ENCODE measurements at regions not wholly inside any gene's neighbourhood (a gene's known extent, or its start where the extent isn't known, plus 50 kb on each side); places are given as distances from the start of the nearest gene placed in this dataset.
"Not testable (repeated sequence)": the region's sequence is repeated elsewhere in the genome, so short reads cannot be mapped to it uniquely, and the experiment has no call there.

DNA sequence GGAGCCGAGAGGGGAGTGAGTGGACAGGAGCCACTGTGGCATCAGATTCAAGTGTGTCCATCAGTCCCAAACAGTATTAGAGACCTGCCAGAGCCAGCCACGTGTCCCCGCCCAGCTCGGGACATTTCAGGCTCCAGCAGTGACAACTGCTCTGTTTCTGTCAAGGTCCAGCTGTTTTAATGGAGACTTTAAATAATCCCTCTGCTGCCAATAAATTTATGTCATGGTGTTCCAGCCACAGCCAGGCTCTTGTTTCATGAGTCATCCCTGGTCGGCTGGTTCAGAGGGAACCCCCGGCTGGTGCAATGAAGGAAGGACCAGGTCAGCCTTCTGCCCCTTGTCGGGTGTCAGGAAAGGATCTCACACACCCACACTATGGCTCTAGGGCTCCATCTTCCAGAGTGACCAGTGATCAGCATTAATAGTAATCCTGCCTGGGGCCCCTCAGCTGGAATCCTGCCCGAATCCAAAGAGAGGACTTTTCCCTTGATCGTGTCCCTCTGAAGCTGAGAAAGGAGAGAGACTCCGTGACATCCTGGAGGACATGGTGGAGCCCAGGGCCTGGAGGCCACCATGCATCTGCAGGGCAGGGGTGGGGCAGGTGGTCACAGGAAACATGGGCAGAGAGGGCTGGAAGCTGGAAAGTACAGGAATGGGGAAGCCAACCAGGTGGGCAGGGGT, 197.3 kb downstream of the MATN1 start:
- DNase-seq: no peak

- DNase-seq: no peak
Measured at GRCh38 chr1:30525631-30525970, 197.8 kb downstream of the MATN1 start.

GRCh38 chr1:30524840-30525617, 198.4 kb downstream of the MATN1 start:
- no peak for DNase-seq

DNA sequence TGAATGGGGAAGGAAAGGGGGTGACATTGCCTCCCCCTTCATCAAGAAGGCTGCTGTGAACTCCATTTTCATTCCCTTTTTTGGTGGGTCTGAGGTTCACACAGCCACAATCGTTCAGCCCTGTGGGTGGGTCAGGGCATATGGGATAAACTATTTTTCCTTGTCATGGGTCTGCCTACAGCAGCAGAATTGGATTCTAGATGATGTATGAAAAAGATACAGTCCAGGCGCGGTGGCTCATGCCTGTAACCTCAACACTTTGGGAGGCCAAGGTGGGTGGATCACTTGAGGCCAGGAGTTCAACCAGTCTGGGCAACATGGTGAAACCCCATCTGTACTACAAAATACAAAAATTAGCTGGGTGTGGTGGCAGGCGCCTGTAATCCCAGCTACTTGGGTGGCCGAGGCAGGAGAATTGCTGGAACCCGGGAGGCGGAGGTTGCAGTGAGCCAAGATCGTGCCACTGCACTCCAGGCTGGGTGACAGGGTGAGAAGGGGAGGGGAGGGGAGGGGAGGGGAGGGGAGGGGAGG, 199.3 kb downstream of the MATN1 start:
- not testable (repeated sequence) for DNase-seq

GRCh38 chr1:30523055-30524020, 200.0 kb downstream of the MATN1 start:
- DNase-seq: no peak

DNA sequence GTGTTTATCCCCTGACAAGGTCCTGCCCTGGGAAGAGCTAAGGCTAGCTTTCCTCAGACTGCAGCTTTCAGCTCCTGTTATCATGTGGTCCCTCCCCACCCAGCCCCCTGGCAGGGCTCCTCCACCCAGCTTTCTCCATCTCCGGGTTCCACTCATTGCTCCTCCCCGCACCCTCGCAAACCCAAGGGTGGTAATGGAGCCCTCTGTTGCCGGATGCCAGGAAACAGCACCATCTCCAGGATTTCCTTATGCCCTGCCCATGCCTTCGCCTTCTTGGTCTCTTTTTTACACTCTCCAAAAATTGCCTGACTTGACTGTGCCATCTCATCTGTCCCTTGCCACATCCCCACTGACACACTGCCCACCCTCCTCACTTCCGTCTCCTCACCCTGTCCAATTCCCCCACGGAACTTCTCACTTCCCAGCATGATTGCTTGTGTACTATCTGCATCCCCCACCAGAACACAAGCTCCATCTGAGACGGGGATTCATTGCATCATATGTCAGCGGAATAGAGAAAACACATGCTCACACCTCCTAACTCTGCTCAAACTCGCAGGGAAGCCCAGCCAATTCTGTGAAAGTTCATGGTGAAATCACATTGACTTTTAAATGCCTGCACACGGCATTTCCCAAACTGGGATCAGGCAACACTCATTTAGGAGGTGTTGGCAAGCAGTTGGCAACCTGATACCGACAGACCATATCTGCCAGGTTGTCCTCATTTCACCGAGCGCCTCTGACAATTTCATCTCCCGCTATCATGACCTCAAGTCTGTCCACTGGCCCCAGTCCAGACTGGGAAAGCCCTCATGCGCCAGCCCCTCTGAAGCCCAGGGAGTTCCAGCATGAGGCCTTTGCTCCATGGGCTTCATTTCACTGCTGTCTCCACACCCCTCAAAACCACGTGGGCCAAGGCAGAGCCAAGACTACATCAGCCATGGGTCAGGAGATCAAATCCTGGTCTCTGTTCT, 201.1 kb downstream of the MATN1 start:
- no peak for DNase-seq

DNA sequence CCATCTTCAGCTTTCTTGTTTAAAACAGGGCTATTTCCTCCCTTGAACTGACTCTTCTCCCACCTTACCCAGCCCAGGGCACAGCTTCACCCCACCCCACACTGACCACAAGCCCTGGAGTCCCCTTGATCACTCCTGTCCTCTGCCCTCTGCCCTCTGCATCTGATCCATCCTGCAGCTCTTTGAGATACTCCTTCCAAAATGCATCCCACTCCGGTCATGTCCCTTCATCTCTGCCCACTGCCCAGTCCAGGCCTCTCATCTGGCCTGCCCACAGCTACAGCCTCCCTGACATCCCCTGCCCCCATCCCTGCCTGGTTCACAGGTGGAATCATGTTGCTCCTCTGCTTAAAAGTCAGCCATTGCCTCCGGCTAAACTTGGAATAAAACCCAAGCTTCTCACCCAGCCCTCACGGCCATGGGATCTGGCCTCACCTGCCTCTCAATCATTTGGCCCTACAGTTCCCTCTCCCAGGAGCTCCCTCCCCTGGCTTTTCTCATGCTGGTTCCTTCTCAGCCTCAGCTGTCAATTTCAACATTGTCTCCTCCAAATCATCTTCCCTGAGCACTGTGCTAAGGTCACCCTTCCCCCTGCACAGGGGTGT, 202.0 kb downstream of the MATN1 start:
- no peak for DNase-seq

- DNase-seq: no peak
Measured at GRCh38 chr1:30520476-30520875, 202.9 kb downstream of the MATN1 start.

DNA sequence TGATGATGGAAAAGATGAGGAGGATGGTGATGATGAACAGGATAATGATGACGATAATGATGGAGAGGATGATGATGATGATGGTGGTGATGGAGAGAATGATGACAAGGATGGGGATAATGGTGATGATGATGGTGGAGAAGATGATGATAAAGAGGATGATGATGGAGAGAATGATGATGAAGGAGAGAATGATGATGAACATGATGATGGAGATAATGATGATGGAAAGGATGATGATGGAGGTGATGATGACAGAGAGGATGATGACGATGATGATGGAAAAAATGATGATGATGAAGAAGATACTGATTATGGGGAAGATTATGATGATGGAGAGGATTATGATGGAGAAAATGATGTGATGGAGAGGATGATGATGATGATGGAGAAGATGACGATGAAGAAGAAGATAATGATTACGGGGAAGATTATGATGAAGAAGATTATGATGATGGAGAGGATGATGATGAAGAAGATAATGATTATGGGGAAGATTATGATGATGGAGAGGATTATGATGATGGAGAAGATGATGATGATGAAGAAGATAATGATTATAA, 204.1 kb downstream of the MATN1 start:
- DNase-seq: no peak

GRCh38 chr1:30518696-30519095, 204.7 kb downstream of the MATN1 start:
- DNase-seq: no peak

DNA sequence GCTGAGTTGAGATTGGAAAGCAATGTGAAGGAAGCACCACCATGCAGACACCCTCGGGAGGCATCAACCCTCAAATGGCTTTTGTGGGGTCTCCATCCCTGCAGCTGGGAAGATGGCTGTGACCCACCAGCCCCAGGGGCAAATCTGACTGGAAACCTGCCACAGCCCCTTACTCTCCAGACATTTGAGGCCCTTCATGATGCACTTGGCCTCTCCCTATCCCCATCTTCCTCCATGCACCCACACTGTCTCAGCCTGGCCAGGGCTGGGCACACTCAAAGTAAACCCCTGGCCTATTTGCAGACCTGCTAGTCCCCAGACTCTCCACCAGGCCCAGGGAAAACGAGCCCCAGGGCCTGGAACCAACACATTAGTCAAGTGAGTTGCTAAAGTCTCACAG, 205.2 kb downstream of the MATN1 start:
- no peak for DNase-seq

DNA sequence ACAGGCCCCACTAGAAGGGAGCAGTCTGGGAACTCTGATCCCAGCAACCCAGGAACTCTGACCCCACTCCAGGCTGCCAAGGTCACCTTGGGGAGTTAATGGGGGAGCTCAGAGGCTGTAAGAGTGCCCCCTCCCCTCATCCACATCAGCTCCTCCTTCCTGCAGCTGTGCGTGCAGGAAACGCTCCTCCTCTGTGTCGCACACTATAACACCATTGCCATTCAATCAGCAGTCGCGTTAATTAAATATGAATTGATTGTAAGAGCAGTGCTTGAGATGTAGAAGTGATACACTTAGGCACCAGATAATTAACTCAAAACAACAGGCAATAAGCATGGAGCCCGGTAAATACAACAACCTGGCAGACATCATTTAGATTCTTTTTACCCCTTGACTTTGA, 205.7 kb downstream of the MATN1 start:
- DNase-seq: not testable (repeated sequence)

- not testable (repeated sequence) for DNase-seq
Measured at GRCh38 chr1:30517241-30517640, 206.1 kb downstream of the MATN1 start.

GRCh38 chr1:30516485-30516858, 206.9 kb downstream of the MATN1 start:
- DNase-seq: no peak

DNA sequence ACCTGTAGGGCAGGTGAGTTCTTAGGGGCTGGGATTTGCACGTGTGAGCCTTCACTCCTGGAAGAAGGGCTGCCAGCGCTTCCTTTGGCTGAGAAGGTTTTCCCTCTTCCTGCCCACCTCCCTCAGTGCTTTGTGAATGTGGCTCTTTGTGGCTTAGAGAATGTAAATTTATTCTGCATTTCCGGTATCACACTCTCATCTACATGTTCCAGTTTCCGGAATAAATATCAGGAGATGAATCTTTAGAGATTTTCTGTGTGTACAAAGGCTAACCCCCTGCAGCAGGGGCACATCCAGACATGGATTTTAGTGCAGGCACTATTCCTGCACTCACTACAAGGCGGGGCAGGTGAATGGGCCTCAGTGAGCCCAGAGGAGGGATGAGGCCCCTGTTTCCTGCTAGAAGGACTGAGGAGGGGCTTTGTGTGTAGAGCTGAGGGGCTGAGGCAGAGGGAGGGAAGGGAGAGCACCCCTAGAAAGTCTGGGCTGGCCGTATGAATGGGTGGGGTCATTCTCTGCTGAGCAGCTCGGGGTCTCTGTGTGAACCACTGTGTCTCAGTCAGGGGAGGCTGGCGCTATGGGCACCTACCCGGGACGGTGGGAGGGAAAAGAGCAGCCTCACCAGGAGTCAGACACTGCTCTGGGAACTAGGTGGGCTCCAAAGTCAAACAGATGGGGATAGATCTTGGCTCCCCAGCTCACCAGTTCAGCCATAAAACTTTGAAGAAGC, 207.5 kb downstream of the MATN1 start:
- no peak for DNase-seq

GRCh38 chr1:30514945-30515344, 208.4 kb downstream of the MATN1 start:
- no peak for DNase-seq

DNA sequence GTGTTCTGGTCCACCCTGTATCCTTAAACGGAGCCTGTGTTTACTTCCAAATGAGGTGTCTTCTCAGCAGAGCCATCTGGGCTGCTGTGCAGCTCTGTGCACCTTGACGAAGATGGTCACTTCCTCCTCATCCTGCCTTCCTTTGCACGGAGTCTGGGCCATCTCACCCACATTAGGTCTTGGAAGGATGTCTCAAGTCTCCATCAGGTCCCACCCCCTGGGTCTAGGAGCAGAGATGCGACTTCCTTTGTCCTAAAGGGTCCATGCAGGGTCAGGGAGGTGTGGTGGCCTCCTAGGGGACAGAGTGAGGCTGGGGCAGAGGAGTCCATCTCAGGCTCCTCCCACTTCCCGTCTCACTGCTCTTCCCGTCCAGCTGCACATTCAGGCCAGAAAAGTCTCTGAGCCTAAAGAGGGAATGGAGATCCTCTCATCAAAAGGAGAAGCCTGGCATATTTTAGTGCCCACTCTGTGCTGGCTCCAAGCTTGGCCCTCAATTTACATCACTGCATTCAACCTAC, 209.2 kb downstream of the MATN1 start:
- DNase-seq: no peak

DNA sequence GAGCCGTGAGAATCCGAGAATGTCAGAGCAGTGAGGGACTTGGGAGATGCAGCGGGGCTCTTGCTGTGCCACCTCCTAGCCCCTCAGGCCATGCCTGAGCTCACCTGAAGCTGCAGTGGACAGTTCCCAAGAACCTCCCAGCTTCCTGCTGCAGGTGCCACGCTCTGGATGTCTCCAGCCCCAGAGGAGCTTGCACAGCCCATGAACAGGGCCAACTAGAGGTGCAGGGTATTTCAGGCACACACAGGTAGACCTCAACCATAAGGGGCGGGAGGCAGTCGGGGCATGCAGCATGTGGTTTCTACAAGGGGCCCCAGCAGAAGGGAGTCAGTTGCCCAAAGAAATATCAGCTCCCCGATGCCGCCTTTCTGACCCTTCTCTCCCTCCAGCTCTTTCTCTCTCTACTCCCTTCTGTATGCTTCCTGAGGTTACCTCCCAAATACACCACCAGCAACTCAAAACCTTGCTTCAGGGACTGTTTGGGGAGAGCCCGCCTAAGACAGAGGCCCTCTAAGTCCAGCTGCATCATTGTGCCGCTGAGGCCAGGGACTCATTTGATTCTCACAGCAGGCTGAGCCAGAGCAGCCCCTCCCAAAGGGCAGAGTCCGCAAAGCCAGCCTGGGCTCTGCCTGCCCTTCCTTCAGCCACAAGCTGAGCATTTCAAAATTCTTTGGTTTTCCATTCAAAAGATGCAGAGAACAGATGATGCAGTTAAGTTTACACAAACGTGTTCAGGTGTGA, 209.8 kb downstream of the MATN1 start:
- no peak for DNase-seq

DNA sequence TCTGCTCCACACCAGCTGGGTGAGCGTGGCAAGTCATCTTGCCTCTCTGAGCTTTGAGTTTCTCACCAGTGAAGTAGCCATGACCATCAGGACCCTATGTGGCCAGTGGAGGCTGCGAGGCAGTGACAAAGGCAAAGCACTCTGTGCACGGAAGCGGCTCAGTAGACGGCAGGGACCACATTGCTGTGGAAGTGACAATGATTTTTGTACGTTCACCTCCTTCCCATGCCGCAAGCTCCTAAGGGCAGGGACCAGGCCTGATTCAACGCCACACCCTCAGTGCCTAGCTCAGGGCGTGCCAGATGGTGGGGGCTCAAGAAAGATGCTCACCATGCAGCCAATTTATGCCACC, 210.5 kb downstream of the MATN1 start:
- no peak for DNase-seq
